CD4-positive, alpha-beta T cell treated with Interleukin-17A for 1 hour (primary cell): ENCODE measurements at regions not wholly inside any gene's neighbourhood (a gene's known extent, or its start where the extent isn't known, plus 50 kb on each side); places are given as distances from the start of the nearest gene placed in this dataset.
"Not testable (repeated sequence)": the region's sequence is repeated elsewhere in the genome, so short reads cannot be mapped to it uniquely, and the experiment has no call there.

ENCODE experiments used
- DNase-seq: peaks from one replicate; pipeline ENCODE4 v3.0.0-alpha.2; 2020

DNA sequence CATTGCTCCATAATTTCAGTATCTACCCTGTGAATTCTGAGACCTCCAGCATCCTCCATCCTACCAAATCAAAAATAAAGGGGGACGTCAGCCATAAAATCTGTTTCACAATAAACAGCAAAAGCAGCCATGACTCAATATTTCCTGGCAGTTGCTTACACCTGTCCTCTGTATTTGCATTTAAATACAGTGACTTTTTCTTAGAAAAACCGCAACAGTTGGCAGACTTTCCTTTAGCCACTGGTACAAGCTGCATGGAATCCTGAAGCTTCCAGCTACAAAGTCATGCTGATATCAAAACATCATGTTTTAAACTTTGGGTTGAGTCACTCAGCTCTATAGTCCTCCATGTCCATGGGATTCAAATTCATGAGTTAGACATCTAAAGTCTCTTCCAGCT lies 278.0 kb upstream of the KAZN start:
- DNase-seq = no peak

DNA sequence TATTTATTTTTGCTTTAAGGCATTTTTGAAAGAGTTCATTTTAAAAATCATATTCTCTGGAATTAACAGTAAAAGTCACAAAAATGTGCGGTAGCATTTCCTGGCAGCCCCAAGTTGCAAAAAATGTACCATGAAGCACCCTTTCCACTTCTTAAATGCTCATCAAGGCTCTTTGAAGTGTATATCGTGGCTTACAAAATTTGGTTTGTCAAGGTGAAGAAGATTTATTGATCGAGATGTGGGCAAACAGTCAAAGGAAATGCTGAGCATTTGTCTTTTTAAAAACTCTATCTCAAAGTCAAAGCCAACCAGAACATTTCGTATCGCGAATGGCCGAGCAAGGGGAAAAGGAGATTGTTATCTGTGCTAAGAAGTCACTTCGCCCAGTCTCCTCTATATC lies 277.5 kb upstream of the KAZN start:
- no peak for DNase-seq

DNA sequence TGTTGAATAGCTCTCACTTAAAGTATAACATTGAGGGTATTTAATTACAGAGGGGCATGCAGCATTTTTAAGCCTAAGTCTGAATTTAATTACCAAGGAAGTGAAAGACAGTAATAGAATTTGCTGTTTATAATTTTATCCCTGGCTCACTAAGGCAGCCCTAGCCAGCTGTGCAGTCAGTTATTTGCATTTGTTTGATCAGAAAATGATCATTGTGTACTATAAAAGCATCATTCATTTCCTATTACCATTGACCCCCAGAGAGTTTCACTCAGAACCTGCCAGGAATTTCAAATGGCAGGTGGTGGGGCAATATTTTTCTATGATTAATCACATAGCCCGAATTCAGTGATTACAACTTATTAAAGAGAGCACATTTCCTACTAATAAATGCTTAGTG lies 277.1 kb upstream of the KAZN start:
- DNase-seq = no peak

DNA sequence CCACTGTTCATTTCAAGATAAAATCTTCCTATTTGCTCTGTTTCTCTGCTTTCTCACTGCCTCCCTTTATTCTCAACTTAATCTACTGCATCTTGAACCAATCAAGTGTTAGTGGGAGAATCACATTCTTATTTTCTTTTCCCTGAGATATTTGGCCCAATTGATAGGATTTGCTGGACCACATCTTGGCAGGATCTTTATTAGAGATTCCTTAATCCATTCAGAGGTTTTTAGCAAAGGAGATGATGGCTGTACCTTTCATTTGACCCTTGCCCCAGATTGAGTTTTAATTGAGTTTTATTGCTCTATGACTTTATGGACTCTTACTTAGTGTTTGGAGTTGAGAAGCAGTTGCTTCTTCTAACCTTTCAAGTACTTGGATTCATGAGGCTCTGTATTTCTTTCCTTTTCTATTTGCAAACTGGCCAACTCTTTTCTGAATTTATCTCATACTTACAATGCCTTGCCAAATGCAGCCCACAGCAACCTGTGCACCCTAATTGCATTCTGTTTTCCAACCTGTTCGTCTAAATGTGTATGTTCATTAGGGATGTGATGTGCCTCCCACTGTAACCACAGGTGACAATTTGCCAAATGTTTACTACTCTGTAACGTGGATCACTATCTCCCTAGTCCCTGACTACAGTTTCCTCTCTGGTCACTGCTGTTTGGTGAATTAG lies 274.8 kb upstream of the KAZN start:
- no peak for DNase-seq

DNA sequence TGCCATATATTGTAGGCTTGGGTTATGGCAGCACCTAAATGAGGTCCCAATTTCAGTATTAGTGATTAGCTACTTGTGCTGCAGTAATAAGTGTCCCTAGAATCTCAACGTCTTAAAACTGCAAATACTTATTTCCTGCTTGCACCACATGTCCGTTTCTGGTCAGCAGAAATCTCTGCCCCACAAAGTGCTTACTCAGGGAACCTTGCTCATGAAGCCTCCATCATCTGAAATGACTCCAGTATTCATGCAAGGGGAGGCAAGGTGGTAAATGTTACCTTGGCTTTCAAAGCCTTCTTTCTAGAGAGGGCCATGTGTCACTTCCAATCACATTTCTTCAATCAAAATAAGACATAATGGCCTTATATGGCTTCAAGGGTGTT lies 274.2 kb upstream of the KAZN start:
- DNase-seq = no peak

DNA sequence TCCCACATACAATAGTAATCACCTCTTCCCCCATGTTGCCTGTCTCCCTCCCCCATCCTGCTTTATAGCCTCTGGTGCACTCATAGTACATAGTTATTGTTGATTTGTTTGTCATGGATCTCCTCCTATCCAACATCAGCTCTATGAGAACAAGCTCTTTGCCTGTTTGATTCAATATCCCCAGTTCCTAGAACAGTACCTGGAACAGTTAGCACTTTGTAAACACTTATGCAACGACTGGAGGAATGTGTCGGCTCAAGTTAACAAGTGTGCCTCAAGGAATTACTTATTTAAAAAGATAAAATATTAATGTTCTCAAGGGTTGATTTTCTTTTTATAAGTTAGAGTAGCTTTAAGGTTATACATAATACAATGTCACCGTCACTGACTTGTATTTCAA lies 271.6 kb upstream of the KAZN start:
- DNase-seq = no peak

DNA sequence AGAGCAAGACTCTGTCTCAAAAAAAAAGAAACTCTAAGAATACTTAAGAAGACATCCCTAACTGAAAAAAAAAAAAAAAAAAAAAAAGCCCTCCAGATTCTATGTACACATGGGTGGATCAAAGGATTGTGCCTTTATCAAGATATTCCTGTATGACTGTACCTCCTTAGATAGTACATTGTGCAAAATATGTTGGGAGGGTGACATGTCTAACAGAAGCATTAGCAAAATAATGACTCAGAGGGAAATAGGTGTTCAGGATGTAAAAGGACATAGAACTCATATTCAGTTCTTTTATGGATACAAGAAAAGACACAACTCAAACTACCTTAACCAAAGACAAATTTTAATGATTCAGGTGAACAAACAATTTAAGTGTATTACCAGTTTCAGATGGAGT lies 269.8 kb upstream of the KAZN start:
- no peak for DNase-seq

DNA sequence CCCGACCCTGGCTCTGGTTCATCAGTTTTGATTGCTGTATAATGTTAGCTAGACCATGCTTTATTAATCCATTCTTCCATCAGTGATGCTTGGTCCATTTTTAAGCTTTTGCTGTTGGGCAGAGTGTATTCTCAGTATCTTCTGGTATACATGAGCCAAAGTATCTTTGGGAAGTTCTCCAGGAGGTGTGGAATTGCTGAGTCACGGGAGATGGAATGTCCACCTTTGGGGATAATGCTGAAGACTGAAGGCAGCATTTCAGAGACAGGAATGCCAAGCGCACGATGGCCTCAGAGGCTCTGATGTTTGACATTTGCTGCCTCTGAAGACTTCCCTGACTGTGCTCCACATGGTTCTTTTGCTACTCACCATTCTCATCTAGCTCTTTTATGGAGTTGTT lies 266.3 kb upstream of the KAZN start:
- DNase-seq = no peak

DNA sequence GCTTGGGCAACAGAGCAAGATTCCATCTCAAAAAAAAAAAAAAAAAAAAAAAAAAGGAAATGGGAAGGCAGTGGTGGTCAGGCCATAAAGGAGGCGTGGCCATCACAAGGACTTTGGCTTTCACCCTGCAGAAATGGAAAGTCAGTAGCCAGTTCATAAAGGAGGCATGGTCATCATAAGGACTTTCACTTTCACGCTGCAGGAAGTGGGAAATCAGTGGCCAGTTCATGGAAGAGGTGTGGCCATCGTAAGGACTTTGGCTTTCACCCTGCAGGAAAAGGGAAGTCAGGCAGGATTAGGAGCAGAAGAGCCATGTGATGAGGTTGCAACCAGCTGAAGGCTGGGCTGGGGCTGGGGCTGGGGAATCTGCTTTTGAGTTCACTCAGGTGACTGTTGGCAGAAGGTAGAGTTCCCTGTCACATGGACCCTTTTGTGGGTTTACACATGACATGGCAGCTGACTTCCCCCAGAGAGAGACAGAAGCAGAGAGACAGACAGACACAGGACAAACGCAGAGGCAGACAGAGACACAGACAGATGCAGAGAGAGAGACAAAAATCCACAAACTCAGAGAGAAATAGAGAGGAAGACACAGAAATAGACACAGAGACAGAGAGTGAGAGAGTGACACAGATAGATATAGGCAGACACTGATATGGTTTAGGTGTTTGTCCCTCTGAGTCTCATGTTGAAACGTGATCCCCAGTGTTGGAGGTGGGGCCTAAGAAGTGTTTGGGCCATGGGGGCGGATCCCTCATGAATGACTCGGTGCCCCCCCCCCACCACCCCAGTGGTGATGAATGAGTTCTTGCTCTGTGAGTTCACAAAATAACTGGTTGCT lies 263.9 kb upstream of the KAZN start:
- DNase-seq = no peak

DNA sequence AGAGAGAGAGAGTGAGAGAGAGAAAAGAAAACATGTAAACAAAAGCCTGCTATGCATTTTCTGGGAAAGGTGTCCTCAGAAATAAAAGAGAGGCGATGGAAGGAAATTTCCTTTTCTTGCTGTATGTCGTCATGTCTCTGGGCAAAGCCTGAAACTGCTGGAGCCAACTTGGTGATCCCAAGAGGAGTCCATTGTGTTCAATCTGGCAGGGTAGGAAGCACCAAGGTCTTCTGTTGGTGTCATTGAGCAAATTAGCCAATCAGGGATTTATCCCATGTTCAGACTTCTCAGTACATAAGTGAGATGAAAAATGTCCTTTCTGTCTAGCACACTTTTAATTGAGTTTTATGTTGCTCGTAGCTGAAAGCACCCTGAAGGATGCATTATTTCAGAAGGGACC lies 260.0 kb upstream of the KAZN start:
- DNase-seq = no peak

DNA sequence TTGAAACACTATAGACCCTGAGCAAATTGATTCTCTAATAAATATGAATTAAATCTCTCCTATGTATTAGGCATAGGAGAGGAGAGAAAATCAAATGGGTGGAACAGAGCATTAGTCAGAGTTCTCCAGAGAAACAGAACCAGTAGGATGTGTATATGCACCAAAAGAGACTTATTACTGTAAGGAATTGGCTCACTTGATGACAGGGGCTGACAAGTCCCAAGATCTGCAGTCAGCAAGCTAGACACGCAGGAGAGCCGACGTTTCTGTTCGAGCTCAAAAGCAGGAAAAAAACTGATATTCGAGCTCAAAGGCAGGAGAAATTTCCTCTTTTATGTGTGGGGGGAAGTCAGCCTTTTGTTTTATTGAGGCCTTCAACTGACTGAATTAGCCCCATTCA lies 259.2 kb upstream of the KAZN start:
- no peak for DNase-seq

DNA sequence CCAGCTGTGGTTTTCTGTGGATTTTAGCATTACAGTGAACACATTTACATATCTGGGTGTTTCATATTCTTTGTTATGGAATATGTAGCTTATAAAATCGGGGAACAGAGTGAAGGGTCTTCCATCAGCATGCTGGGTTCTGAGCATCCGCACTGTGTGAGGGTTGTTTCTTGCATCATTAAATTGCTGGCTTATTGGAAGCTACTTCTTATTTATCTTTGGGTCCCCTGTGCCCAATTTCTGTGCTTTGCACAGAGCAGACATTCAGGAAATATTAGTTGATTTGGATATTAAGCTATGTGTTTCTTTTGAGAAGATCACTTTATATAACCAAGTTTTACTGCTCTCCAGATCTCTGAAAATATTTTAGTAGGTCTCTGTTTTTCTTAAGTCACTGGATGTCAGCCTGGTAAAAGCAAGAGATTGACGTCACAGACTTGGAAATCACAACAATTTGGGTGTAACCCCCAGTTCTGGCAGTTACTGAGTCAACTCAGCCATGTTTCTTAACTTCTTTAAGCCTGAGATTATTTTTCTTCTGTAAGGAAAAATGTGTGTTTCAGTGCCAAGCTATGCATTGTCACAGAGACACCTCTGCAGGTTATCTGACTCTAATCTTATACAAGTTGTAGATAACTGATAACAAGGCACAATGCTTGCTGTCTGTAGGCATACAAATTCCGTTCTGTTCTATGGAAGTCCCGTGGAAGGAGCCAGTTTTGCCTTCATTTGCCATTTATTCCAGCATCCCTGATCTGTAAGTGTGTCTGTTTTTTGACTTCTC lies 258.3 kb upstream of the KAZN start:
- DNase-seq = no peak

DNA sequence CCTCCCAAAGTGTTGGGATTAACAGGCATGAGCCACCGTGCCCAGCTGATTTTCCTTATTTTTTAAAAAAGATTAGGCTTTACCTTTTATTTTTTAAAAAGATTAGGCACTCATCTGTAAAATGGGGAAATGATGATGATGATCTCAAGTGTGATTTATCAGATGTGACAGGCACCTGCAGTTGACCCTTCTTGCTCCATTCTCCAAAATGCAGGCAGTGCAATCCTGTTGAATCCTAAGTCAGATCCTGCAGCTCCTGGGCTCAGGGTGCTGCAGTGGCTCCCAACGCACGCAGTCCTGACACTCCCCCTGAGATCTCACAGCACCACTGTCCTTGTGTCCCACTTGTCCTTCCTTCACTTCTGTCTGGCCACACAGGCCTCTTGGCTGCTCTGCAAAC lies 257.3 kb upstream of the KAZN start:
- no peak for DNase-seq

DNA sequence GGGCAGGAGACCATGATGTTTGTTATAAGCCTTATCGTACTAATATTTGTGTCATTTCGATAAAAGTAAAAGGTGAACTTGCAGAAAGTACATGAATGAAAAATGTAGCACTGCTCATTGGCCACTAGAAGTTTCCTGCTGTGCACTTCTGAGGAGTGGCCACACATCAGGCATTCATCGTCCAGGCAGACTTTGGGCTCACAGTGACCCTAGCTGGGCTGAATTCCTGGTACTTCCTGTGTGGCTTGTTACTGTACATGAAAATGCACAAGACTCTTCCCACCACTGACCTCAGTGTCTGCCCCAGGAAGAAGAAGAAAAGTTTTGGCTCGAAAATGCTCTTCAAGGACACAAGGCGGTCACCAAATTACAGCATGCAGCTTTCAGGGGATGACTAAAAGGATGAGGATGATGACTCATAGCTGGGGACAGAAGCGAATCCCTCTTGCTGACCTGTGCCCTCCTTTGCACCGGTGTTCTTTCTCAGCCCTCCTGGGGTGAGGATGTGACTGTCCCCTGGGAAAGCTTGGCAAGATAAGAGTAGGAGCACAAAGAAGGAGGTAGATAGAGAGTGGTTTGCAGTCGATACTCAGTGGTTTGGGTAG lies 252.4 kb upstream of the KAZN start:
- no peak for DNase-seq

DNA sequence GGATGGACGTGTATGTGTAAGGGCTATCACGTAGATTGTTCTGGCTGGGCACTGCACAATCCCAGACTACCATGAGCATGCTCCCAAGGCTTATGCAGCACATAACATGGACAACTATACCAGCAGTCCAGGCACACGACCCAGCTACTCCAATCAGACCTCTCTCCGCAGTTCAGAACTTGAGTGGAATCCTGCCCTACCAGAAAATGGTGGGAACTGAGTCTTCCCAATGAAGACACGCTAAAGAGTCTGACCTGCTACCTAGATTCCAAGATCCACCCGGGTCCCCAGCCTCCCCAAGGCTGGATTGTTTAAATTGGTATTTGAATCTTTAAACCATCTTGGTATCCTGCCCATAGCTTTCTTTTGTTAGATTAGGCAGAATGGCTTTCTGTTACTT lies 251.3 kb upstream of the KAZN start:
- no peak for DNase-seq

DNA sequence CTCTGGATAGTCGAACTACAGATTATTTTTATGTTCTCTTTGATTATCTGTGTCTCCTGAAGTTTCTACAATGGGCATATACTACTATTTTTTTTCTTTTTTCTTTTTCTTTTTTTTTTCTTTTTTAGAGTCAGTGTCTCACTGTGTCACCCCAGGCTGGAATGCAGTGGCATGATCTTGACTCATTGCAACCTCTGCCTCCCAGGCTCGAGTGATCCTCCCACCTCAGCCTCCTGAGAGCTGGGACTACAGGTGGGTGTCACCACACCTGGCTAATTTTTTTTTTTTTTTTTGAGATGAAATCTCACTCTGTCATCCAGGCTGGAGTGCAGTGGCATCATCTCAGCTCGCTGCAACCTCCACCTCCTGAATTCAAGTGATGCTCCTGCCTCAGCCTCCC lies 250.7 kb upstream of the KAZN start:
- no peak for DNase-seq

DNA sequence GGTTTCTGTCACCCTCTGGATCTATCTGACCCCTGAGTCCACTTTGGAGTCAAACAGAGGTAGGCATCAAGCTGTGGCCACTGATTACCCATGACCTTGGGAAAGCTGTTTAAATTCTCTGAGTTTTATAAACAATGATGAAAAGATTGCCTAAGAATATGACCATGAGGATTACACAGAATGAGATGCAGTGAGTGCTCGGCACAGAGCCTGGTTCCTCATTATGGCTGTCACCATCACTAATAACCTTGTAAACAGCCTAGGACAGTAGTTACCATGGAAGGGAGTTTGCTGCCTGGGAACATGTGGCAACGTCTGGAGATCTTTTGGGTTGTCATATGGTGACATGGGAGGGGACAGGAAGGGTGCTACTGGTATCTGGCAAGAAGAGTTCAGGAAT lies 248.3 kb upstream of the KAZN start:
- no peak for DNase-seq

DNA sequence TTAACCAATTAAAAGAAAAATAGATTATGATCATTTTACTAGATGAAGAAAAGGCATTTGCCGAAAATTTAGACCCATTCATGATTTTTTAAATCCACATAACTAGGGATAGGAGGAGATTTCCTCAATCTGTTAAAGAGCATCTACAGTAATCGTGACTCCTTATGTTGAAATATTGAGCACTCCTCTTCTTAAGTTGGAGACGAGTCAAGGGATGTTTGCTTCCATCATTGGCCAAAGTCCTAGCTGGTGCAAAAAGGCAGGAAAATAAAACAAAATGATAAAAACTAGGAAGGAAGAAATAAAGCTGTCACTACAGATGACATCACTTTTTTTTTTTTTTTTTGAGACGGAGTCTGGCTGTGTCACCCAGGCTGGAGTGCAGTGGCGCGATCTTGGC lies 245.6 kb upstream of the KAZN start:
- DNase-seq = no peak

DNA sequence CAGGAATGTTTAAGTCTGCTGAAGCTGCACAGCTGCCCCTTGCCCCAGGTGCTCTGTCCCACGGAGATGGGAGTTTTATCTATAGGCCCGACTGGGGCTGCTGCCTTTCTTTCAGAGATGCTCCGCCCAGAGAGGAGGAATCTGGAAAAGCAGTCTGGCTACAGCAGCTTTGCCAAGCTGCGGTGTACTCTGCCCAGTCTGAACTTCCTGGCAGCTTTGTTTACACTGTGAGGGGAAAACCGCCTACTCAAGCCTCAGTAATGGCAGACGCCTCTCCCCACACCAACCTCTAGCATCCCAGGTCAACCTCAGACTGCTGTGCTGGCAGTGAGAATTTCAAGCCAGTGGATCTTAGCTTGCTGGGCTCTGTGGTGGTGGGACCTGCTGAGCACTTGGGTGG lies 237.5 kb upstream of the KAZN start:
- not testable (repeated sequence) for DNase-seq

DNA sequence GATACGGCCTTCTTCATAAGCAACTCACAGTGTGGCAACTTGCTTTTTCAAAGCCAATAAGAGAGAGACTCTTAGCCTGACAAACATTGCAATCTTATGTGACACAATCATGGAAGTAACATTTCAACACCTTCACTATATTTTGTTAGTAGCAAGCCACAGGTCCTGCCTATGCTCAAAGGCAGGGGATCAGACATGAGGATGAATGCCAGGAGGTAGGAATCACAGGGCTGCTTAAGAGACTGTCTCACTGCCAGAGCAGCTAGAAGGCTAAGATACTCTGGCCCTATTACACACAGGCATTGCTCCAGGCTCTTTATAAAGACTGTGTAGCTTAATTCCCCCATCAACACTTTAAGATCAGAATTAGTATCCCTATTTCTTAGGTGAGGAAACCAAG lies 236.2 kb upstream of the KAZN start:
- no peak for DNase-seq

DNA sequence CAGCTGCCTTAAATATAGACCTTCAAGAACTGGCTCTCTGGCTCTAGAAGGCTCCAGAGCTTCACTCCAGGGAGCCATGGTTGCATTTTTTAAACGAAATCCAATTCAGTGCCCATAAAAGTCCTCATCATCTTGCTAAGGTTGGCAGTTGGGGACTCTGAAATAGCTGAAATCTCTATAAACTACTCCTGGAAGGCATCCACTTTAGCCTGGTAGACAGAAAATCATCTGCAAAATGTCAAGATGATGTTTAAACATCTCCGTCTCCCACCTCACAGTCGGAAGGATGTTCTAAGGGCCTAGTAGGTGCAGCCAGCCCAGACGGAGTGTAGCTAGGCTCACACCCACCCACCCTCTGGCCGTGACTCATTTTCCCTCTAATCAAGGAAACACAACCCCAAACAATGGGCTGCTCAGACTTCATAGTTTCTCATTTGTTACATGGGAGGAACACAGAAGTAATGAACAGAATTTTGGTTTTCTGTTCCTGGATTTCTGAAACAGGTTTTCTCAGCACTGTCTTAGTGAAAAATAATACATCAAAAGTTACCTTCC lies 235.4 kb upstream of the KAZN start:
- no peak for DNase-seq

DNA sequence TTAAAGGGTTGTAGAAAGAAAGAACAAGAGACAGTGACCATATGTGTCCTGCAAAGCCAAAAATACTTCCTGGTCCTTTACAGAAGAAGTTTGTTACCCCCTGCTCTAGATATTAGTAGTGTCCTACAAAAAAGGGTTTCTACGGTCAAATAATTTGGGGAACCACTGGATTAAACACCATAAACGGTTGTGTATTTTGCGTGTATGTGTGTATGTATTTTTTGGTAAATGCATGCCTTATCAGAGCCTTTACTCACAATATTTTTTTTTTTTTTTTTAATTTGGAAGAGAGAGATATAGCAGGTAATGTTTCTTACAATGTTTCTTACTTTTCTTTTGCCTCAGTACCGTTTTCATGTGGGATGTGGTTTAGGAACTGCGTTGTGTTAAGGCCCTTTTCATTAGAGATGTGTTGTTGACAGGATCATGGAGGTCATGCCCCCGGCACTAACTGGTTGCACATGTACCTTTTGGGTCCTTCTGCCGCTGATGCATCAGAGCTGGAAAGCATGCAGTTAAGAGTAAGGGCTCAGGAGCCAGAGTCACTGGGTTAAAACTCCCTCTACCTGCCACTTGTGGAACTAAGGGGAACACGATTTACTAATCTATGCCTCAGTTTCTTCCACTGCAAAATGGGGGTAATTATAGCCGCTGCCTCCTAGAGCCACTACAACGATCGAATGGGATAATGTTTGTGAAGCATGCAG lies 234.6 kb upstream of the KAZN start:
- no peak for DNase-seq
